ENCODE measurements at regions not wholly inside any gene's neighbourhood (a gene's known extent, or its start where the extent isn't known, plus 50 kb on each side); places are given as distances from the start of the nearest gene placed in this dataset.
"Not testable (repeated sequence)": the region's sequence is repeated elsewhere in the genome, so short reads cannot be mapped to it uniquely, and the experiment has no call there.

- DNase-seq (ENCODE audit: low read depth in 4 of 4, low spot score in 3 of 4) = no peak
Observed at GRCh38 chr11:110856340-110856739, 144.1 kb upstream of the ARHGAP20 start.

DNA sequence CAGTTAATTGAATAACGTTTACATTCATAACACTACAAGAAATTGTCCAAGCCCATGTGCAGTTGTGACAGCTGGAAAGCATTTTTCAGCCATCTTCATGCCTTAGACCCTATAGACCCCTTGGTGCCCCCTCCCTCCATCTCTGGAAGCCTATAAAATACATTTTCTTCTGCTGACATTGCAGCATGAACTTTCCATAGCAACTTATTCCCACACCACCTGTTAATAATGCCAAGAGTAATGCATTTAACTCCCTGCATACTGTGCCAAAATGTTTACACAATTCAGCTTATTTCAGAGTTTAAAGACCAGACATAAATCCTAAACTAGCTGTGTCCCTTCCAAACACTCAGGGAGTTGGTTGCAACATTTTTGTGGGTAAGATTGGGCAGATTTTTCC lies 143.0 kb upstream of the ARHGAP20 start:
- DNase-seq (ENCODE audit: low read depth in 4 of 4, low spot score in 3 of 4) = peak in 1 of 4 donors; percentile 5

GRCh38 chr11:110852921-110853490 lies 140.8 kb upstream of the ARHGAP20 start:
- DNase-seq (ENCODE audit: low read depth in 4 of 4, low spot score in 3 of 4) = no peak

GRCh38 chr11:110850846-110851245 lies 138.6 kb upstream of the ARHGAP20 start:
- DNase-seq (ENCODE audit: low read depth in 4 of 4, low spot score in 3 of 4) = no peak

- not testable (repeated sequence) for DNase-seq (ENCODE audit: low read depth in 4 of 4, low spot score in 3 of 4)
Observed at GRCh38 chr11:110843053-110843452, 130.8 kb upstream of the ARHGAP20 start.

GRCh38 chr11:110838808-110839207 lies 126.6 kb upstream of the ARHGAP20 start:
- DNase-seq (ENCODE audit: low read depth in 4 of 4, low spot score in 3 of 4) = no peak

DNA sequence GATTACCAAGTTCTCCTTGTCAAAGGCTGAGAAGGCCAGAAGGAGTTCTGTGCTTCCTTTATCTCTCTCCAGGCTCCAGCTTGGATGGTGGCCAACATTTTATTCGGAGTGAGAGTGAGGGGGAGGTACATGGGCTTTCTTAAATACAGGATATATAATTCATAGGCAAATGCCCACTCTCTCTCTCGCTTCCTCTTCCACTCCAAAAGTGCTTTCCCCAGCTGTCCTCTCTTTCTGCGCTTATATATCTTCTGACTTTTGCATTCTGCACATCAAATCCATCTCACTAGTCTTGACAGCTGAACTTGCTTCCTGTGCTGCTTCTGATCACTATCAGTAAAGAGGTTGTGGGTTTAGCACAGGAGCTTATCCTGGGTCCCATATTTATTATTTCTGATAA lies 125.4 kb upstream of the ARHGAP20 start:
- DNase-seq (ENCODE audit: low read depth in 4 of 4, low spot score in 3 of 4) = no peak

DNA sequence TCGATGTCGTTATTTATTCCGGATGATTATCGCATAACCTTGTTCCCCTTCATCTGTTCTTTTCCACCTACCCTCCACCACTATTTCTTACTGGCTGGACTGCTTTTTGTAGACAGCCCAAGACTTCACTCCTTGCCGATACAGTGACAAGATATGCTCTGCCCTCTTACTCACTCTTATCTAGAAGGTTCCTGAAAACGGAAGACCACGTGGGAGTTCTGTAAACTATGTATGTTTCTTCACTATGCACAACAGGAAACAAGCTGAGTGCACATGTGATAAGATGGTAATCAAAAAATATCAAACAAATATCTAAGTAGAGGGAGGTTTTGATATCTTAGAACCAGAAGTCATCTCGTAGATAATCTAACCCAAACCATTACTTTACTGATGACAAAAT lies 122.9 kb upstream of the ARHGAP20 start:
- DNase-seq (ENCODE audit: low read depth in 4 of 4, low spot score in 3 of 4) = no peak

GRCh38 chr11:110833033-110833484 lies 120.8 kb upstream of the ARHGAP20 start:
- DNase-seq (ENCODE audit: low read depth in 4 of 4, low spot score in 3 of 4) = no peak

DNA sequence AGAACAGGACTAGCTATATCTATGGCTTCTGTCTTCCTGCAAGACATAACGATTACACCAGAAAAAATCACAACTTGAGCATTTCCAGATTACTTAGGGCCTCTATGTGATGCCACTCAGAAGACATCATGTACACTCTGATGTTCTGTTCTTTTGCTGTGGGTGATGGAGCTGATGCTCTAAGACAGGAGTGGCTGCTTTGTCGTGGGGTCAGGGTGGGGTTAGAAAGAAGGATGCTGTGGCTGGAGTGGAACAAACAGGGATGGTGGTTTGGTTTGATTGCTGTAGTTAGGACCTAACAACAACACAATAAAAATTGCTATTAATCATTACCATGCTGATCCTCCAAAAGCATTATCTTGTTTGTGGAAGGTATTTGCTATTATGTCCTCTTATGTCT lies 120.3 kb upstream of the ARHGAP20 start:
- no peak for DNase-seq (ENCODE audit: low read depth in 4 of 4, low spot score in 3 of 4)

DNA sequence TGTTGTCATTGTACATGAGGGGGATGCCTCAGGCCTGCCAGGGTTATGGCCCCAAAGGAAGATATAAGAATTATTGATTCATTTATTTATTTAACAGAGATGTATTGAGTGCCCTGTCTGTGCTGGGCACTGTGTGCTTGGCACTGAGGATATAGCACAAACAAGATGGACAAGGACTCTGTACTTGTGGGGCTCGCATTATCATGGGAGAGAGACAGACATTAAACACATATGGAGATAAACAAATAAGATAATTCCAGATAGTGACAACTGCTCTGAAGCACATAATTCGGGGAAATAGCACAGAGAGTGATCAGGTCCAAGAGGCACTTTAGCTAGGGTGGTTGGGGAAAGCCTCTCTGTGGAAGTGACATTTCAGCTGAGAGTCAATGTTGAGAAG lies 119.8 kb upstream of the ARHGAP20 start:
- DNase-seq (ENCODE audit: low read depth in 4 of 4, low spot score in 3 of 4) = no peak

DNA sequence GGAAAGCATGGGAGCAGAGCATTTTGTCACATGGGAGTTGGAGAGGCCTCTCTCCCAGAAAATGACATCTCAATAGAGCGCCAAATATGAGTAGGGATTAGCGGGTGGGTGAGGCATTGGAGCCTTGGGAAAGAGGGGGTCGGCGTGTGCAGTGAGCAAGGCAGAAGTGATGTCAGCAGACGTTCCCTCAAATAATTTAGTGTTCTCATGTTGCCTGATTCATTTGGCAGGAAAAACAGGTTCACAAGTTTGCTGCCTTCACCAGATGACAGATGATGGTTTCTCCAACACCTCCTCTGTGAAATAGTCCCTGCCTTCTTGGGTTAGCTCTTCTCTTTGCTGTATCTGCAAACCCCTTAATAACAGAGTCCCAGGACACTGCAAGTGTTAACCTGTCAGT lies 118.5 kb upstream of the ARHGAP20 start:
- no peak for DNase-seq (ENCODE audit: low read depth in 4 of 4, low spot score in 3 of 4)

DNA sequence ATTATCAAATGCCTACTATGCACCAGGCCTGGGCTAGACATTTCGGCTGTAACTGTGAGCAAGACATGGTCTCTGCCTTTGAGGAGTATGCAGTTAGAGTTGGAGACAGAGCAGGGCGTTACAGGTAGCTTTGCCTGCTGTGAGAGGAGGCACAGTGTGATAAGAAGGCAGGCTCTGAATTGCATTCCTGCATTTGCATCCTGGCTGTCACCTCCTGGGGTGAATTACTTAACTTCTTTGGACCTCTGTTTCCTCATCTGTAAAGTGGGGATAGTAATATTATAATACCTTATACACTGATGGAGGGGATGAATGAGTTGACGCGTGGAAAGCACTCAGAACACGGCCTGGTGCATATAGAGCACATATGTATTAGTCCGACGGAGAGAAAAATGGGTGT lies 118.1 kb upstream of the ARHGAP20 start:
- DNase-seq (ENCODE audit: low read depth in 4 of 4, low spot score in 3 of 4) = no peak

DNA sequence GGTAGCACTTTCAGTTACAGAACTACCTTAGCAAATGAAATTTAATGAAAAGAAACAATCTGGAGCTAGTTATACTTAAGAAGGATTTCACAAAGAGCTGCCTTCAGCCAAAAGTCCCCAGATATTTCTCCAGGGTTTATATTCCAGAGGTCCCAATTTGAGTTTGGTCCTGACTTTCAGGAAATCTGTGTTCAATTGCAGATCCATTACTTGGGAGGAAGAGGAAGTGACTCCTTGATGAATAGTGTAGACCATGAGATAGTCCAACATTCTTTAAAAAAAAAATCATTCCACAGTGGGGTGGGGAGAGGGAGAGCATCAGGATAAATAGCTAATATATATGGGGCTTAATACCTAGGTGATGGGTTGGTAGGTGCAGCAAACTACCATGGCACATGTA lies 117.6 kb upstream of the ARHGAP20 start:
- DNase-seq (ENCODE audit: low read depth in 4 of 4, low spot score in 3 of 4) = no peak

DNA sequence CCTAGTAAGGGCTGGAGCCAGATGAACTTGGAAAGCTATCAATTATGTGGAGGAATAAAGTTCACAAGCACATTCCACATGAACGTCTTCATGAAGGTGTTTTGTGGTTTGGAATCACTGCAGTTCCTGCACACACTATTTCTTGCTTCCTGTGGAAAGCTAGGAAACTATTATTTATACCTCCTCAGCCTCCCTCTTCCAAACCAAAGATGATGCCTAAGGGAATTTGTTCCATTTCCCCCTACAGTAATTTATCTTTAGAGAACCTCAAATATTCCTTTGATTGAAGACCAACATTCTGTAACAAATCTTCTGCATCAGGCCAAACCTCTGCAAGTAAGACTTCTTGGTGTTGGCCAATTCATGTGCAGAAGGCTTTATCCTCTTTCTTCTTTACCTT lies 115.8 kb upstream of the ARHGAP20 start:
- DNase-seq (ENCODE audit: low read depth in 4 of 4, low spot score in 3 of 4) = no peak

DNA sequence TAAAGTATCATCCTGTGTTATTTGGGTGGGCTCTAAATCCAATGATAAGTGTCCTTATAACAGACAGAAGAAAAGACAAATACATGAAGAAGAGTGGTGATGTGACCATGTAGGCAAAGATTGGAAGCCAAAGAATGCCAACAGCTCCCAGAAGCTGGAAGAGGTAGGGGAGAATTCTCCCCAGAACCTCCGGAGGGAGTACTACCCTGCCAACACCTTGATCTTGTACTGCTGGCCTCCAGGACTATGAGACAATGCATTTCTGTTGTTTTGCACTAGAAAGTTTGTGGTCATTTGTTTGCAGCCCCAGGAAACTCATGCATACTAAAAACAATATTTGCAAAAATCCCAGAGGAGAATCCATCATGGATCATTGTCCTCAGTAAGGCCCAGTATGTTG lies 115.0 kb upstream of the ARHGAP20 start:
- DNase-seq (ENCODE audit: low read depth in 4 of 4, low spot score in 3 of 4) = no peak

DNA sequence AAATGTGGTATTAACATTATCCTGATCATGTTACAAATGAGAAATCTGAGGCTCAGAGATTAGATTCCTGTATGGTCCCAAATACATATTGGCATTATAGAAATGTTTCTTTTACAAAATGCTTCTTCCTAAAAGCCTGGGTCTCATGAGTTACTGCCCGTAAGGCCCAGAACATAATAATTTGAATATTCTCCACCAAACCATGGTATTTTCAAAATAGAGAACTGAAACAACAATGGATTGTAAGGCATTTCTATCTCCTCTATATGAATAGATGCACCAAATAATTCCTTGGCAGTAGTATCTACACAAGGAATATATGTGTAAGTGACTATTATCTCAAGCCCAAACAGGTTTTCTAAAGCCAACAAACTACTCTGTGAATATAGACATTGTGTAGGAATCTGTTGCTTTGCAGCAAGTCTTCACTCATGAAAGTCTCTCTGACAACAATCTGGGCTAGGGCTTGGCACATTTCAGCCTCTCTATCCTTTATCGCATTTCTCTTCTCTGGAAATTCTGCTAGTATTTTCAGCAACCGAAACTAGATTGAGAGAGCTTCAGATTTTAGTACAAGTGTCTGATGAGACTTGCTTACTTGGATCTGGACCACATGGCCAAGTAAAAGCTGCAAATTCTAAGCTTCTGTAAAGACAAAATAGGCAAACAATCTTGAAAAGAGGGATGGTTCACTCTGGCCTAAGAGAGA lies 112.8 kb upstream of the ARHGAP20 start:
- DNase-seq (ENCODE audit: low read depth in 4 of 4, low spot score in 3 of 4) = no peak

- no peak for DNase-seq (ENCODE audit: low read depth in 4 of 4, low spot score in 3 of 4)
Observed at GRCh38 chr11:110818032-110818687, 105.9 kb upstream of the ARHGAP20 start.

DNA sequence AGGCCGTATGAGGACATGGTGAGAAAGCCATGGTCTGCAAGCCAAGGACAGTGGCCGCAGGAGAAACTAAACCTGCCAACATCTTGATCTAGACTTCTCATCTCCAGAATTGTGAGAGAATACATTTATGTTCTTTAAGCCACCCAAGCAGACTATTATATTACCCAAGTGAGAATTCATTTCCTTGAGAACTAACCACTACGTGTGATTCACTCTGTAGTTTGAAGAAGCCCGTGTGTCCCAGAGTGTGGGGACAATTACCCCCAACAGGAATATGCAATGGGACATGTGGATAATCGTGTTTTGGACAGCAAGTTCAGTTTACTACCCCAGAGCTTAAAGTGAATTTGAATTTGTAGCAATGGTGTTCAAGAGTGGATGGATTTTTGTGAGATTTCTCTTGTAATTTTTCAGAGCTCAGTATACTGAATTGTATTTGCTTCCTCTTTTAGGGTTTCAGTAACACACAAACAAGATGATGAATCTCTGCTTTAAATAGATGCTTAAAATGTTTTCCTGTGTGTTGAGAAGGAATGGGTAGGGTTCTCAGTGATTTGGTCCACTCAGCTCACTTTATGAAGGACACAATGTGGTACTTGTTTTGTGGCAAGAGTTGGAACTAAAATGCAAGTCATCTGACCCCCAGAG lies 100.0 kb upstream of the ARHGAP20 start:
- no peak for DNase-seq (ENCODE audit: low read depth in 4 of 4, low spot score in 3 of 4)

- DNase-seq (ENCODE audit: low read depth in 4 of 4, low spot score in 3 of 4) = no peak
Observed at GRCh38 chr11:110809417-110810199, 97.4 kb upstream of the ARHGAP20 start.

- DNase-seq (ENCODE audit: low read depth in 4 of 4, low spot score in 3 of 4) = no peak
Observed at GRCh38 chr11:110808248-110808647, 96.0 kb upstream of the ARHGAP20 start.
